ENCODE measurements at regions not wholly inside any gene's neighbourhood (a gene's known extent, or its start where the extent isn't known, plus 50 kb on each side); places are given as distances from the start of the nearest gene placed in this dataset.

DNA sequence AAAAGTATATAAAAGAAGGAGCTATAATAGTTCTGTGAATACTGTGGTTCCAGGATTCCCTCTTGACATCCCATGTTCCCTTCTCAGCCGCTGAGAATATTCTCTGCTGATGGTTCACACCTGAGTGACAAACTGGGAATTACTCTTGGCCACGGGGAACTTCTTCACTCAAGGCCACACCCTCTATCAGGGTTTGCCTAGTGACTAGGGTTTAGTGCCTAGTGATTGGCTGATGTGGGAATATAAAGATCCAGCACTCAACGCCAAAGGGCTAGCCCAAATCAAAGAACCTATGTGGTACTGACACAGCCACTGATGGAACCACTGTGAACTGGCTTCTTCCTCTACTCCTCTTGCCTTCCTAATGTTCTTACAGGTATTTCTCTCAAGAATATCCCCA is 248.4 kb downstream of the ASCL1 start:
- Mint-ChIP-seq H3K27me3 (no peaks in the 10 kb centered on the region), H3K9me3 (peaks cover 1 to 7% (median 5%) of the 10 kb centered on the region in 7 donors), H3K27ac (no peak overlapping the region), H3K4me1 (no peaks in the 10 kb centered on the region), H3K36me3 (no peaks in the 10 kb centered on the region), H3K4me3 (no peak overlapping the region)
- no peaks in the 10 kb centered on the region for H3K4me1 ChIP-seq (ENCODE audit: control insufficient read depth, insufficient read depth, low read length, poor library complexity, severe bottlenecking)
- no peaks in the 10 kb centered on the region for H3K9me3 ChIP-seq (ENCODE audit: control insufficient read depth in 2 of 2, low read length in 2 of 2)
- no peak for DNase-seq
- H3K27me3 ChIP-seq (ENCODE audit: control insufficient read depth, insufficient read depth, low read length): no peaks in the 10 kb centered on the region
- no peak for ATAC-seq (ENCODE audit: low read depth in 2 of 2)
- no peak overlapping the region for H3K27ac ChIP-seq (ENCODE audit: insufficient read depth, low read length, poor library complexity, severe bottlenecking)
- H3K4me3 ChIP-seq (ENCODE audit: low read depth, low read length): no peak overlapping the region
- H3K36me3 ChIP-seq (ENCODE audit: control insufficient read depth, insufficient read depth, low read length): no peaks in the 10 kb centered on the region

DNA sequence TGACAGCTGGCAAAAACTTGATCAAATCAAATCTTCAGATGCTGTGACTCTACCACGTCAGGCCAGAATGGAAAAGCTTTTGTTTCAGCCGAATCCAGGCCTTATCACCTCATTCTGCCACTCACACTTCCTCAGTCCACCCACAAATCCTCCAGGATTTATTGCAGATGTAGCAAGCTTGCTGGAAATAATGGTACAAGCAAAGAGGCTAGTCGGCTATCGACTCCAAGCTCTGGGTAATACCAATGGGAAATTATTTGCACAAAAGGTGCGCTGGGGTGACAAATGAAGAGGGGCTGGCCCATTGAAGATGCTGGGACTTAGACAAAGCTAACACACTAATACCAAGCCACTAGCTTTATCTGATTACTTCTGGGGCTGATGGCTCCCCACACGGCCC is 250.5 kb downstream of the ASCL1 start:
- no peak overlapping the region for H3K27ac ChIP-seq (ENCODE audit: insufficient read depth, low read length, poor library complexity, severe bottlenecking)
- Mint-ChIP-seq H3K36me3 (no peaks in the 10 kb centered on the region), H3K4me3 (no peak overlapping the region), H3K27ac (no peak overlapping the region), H3K27me3 (no peaks in the 10 kb centered on the region), H3K9me3 (peaks cover 0 to 7% (median 5%) of the 10 kb centered on the region in 7 donors), H3K4me1 (no peaks in the 10 kb centered on the region)
- no peaks in the 10 kb centered on the region for H3K36me3 ChIP-seq (ENCODE audit: control insufficient read depth, insufficient read depth, low read length)
- ATAC-seq (ENCODE audit: low read depth in 2 of 2): no peak
- no peaks in the 10 kb centered on the region for H3K27me3 ChIP-seq (ENCODE audit: control insufficient read depth, insufficient read depth, low read length)
- no peak for DNase-seq
- no peak overlapping the region for H3K4me3 ChIP-seq (ENCODE audit: low read depth, low read length)
- H3K4me1 ChIP-seq (ENCODE audit: control insufficient read depth, insufficient read depth, low read length, poor library complexity, severe bottlenecking): no peaks in the 10 kb centered on the region
- no peaks in the 10 kb centered on the region for H3K9me3 ChIP-seq (ENCODE audit: control insufficient read depth in 2 of 2, low read length in 2 of 2)

DNA sequence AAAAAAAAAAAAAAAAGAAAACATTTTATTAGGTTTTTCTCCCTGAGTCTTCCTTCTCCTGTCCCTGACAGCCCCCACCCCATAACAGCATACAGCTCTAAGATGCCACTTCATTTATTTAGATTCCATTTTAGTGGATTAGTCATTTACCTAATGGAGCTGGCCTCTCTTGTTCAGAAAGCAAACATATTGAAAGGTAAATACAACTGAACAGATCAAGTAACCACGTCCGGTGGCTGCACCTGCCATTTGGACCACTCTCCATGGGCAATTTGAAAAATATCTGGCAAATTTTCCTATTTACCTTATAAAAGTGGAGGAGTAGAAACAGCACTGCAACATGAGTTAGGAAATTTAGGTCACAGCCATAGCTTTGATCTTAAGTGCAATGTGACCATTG is 254.6 kb downstream of the C12orf42 start:
- peaks cover 0 to 4% (median 0%) of the 10 kb centered on the region in 7 donors for H3K9me3 Mint-ChIP-seq
- DNase-seq: no peak
- H3K27ac Mint-ChIP-seq: no peak overlapping the region
- Histone ChIP-seq H3K9me3 (ENCODE audit: control insufficient read depth in 2 of 2, low read length in 2 of 2) (no peaks in the 10 kb centered on the region), H3K27ac (ENCODE audit: insufficient read depth, low read length, poor library complexity, severe bottlenecking) (no peak overlapping the region), H3K4me1 (ENCODE audit: control insufficient read depth, insufficient read depth, low read length, poor library complexity, severe bottlenecking) (no peaks in the 10 kb centered on the region), H3K36me3 (ENCODE audit: control insufficient read depth, insufficient read depth, low read length) (no peaks in the 10 kb centered on the region), H3K4me3 (ENCODE audit: low read depth, low read length) (no peak overlapping the region), H3K27me3 (ENCODE audit: control insufficient read depth, insufficient read depth, low read length) (no peaks in the 10 kb centered on the region)
- H3K27me3 Mint-ChIP-seq: peaks cover 4% of the 10 kb centered on the region
- peaks cover 0 to 2% (median 0%) of the 10 kb centered on the region in 4 donors for H3K4me1 Mint-ChIP-seq
- no peak for ATAC-seq (ENCODE audit: low read depth in 2 of 2)
- H3K4me3 Mint-ChIP-seq: no peak overlapping the region
- no peaks in the 10 kb centered on the region for H3K36me3 Mint-ChIP-seq

DNA sequence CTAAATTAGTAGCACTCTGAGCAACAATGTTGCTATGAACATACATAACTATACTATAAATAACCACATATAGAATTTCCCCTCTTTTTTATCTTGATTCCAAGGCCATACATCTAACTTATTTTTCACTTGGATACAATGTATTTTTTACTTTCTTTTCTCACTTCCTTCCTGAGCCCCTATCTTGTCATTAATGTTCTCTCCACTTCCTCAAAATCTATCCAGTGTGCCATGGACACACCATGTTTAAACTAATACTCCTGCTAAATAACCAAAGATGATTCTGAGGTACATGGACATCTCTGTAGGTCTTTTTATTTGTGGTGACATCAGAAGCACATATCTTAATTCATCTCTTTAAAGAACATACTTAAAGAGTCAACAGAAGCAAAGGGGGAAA is 251.2 kb downstream of the C12orf42 start:
- no peaks in the 10 kb centered on the region for H3K36me3 ChIP-seq (ENCODE audit: control insufficient read depth, insufficient read depth, low read length)
- no peaks in the 10 kb centered on the region for H3K9me3 ChIP-seq (ENCODE audit: control insufficient read depth in 2 of 2, low read length in 2 of 2)
- Mint-ChIP-seq H3K27ac (no peak overlapping the region), H3K36me3 (no peaks in the 10 kb centered on the region), H3K9me3 (peaks cover 0 to 2% (median 0%) of the 10 kb centered on the region in 7 donors), H3K27me3 (peaks cover 4% of the 10 kb centered on the region), H3K4me1 (peaks cover 0 to 2% (median 0%) of the 10 kb centered on the region in 4 donors), H3K4me3 (no peak overlapping the region)
- ATAC-seq (ENCODE audit: low read depth in 2 of 2) (no peak), DNase-seq (no peak)
- no peaks in the 10 kb centered on the region for H3K4me1 ChIP-seq (ENCODE audit: control insufficient read depth, insufficient read depth, low read length, poor library complexity, severe bottlenecking)
- H3K4me3 ChIP-seq (ENCODE audit: low read depth, low read length): no peak overlapping the region
- no peak overlapping the region for H3K27ac ChIP-seq (ENCODE audit: insufficient read depth, low read length, poor library complexity, severe bottlenecking)
- no peaks in the 10 kb centered on the region for H3K27me3 ChIP-seq (ENCODE audit: control insufficient read depth, insufficient read depth, low read length)

DNA sequence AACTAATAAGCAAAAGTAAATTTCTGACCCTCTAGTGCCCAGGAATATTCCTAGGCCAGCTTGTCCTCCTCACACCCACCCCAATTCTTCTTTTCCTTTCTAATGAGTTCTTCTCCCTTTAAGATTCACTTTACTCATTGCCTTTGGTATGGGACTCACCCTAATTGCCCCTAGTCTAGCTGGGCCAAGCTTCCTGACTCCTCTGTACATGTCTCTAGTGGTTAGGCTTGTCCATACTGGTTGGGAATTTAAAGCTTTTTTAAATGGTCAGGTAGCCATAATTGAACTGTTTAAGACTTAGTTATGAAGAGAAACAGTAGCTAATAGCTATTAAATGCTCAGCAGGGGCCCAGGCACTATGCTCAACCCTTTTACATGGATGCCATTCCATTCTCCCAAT is 248.2 kb downstream of the C12orf42 start:
- Histone ChIP-seq H3K9me3 (ENCODE audit: control insufficient read depth in 2 of 2, low read length in 2 of 2) (no peaks in the 10 kb centered on the region), H3K27ac (ENCODE audit: insufficient read depth, low read length, poor library complexity, severe bottlenecking) (no peak overlapping the region), H3K4me1 (ENCODE audit: control insufficient read depth, insufficient read depth, low read length, poor library complexity, severe bottlenecking) (no peaks in the 10 kb centered on the region), H3K27me3 (ENCODE audit: control insufficient read depth, insufficient read depth, low read length) (no peaks in the 10 kb centered on the region), H3K4me3 (ENCODE audit: low read depth, low read length) (no peak overlapping the region), H3K36me3 (ENCODE audit: control insufficient read depth, insufficient read depth, low read length) (no peaks in the 10 kb centered on the region)
- ATAC-seq (ENCODE audit: low read depth in 2 of 2) (no peak), DNase-seq (no peak)
- peaks cover 0 to 9% (median 1%) of the 10 kb centered on the region in 7 donors for H3K9me3 Mint-ChIP-seq
- no peaks in the 10 kb centered on the region for H3K36me3 Mint-ChIP-seq
- H3K27ac Mint-ChIP-seq: no peak overlapping the region
- no peak overlapping the region for H3K4me3 Mint-ChIP-seq
- no peaks in the 10 kb centered on the region for H3K27me3 Mint-ChIP-seq
- peaks cover 0 to 2% (median 0%) of the 10 kb centered on the region in 4 donors for H3K4me1 Mint-ChIP-seq

DNA sequence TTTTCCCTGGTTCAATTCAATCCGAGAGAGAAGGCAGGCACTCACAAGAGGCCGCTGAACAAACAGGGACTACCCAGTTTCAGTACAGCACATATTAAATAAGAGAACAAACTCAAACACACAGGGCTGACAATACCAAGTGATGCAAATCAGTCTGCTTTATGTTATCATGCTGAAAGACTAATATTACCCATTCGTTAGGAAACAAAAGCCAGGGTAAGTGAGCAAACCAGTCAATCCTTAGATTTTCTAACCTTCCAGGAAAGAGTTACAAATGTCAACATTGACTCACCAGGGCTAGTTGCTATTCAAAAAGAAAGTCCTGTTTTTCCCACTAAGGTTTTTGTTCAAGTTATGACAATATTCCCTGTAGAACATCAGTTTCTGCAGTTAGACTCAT is 246.2 kb downstream of the C12orf42 start:
- H3K27ac ChIP-seq (ENCODE audit: insufficient read depth, low read length, poor library complexity, severe bottlenecking): no peak overlapping the region
- DNase-seq: no peak
- no peaks in the 10 kb centered on the region for H3K27me3 Mint-ChIP-seq
- no peak for ATAC-seq (ENCODE audit: low read depth in 2 of 2)
- H3K4me3 Mint-ChIP-seq: no peak overlapping the region
- H3K9me3 Mint-ChIP-seq: peaks cover 0 to 15% (median 2%) of the 10 kb centered on the region in 7 donors
- H3K27me3 ChIP-seq (ENCODE audit: control insufficient read depth, insufficient read depth, low read length): no peaks in the 10 kb centered on the region
- no peaks in the 10 kb centered on the region for H3K36me3 Mint-ChIP-seq
- no peak overlapping the region for H3K4me3 ChIP-seq (ENCODE audit: low read depth, low read length)
- H3K4me1 ChIP-seq (ENCODE audit: control insufficient read depth, insufficient read depth, low read length, poor library complexity, severe bottlenecking): no peaks in the 10 kb centered on the region
- peaks cover 0 to 1% (median 0%) of the 10 kb centered on the region in 4 donors for H3K4me1 Mint-ChIP-seq
- H3K36me3 ChIP-seq (ENCODE audit: control insufficient read depth, insufficient read depth, low read length): no peaks in the 10 kb centered on the region
- H3K9me3 ChIP-seq (ENCODE audit: control insufficient read depth in 2 of 2, low read length in 2 of 2): no peaks in the 10 kb centered on the region
- H3K27ac Mint-ChIP-seq: no peak overlapping the region

DNA sequence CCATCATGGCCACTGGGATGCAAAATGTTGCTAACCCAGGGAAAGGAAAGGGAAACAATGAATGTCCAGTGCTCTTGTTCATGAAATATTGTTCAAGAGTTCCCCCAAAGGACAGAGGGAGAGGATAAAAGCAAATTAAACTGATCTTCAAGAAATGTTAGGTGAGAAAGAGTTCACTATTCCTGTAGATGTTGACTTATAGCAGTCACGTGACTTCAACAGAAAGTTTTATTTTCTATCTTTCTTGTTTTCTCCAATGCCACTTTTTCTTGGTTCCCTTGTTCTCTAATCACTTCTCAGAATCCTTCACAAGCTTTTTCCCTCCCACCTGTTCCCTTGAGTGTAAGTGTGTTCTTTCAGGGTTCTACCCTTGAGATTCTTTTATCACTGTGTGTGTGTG is 245.3 kb downstream of the C12orf42 start:
- Histone ChIP-seq H3K9me3 (ENCODE audit: control insufficient read depth in 2 of 2, low read length in 2 of 2) (no peaks in the 10 kb centered on the region), H3K36me3 (ENCODE audit: control insufficient read depth, insufficient read depth, low read length) (no peaks in the 10 kb centered on the region), H3K4me3 (ENCODE audit: low read depth, low read length) (no peak overlapping the region), H3K27ac (ENCODE audit: insufficient read depth, low read length, poor library complexity, severe bottlenecking) (no peak overlapping the region), H3K27me3 (ENCODE audit: control insufficient read depth, insufficient read depth, low read length) (no peaks in the 10 kb centered on the region), H3K4me1 (ENCODE audit: control insufficient read depth, insufficient read depth, low read length, poor library complexity, severe bottlenecking) (no peaks in the 10 kb centered on the region)
- no peaks in the 10 kb centered on the region for H3K4me1 Mint-ChIP-seq
- no peak overlapping the region for H3K27ac Mint-ChIP-seq
- no peak for DNase-seq
- H3K9me3 Mint-ChIP-seq: peaks cover 0 to 15% (median 2%) of the 10 kb centered on the region in 7 donors
- H3K27me3 Mint-ChIP-seq: no peaks in the 10 kb centered on the region
- no peak overlapping the region for H3K4me3 Mint-ChIP-seq
- no peaks in the 10 kb centered on the region for H3K36me3 Mint-ChIP-seq
- ATAC-seq (ENCODE audit: low read depth in 2 of 2): no peak
